Psoas muscle (tissue), 7 donors: ENCODE measurements at regions not wholly inside any gene's neighbourhood (a gene's known extent, or its start where the extent isn't known, plus 50 kb on each side); places are given as distances from the start of the nearest gene placed in this dataset.

Experiments used
- ATAC-seq, 4 donors: fragments of 200-7000 bp; cut with Tn5 transposase; one replicate each; pipeline ENCODE4 v1.9.1; 2020; ENCODE audit warnings: moderate library complexity in 3 of 4, mild to moderate bottlenecking in 2 of 4
- DNase-seq, 2 donors: peaks; one replicate each; pipeline ENCODE4 v3.0.0-alpha.2; 2020
- H3K27ac ChIP-seq: fragments of 200-600 bp; one replicate; pipeline ENCODE4 v1.8.0; 2022
- H3K27me3 ChIP-seq, 3 donors: fragments of 200-600 bp in 1 of 3; one replicate each; pipeline versions ENCODE4 v1.6.1 to v1.8.0; 2013 to 2022; ENCODE audit warnings: low read length in 2 of 3, mild to moderate bottlenecking in 2 of 3, moderate library complexity in 1 of 3; ENCODE audit not compliant: insufficient read depth in 3 of 3
- H3K36me3 ChIP-seq, 2 donors: fragments of 200-600 bp in 1 of 2; one replicate each; pipeline versions ENCODE4 v1.6.1 to v1.8.0; 2013 to 2022; ENCODE audit warnings: low read depth in 1 of 2, mild to moderate bottlenecking in 1 of 2, moderate library complexity in 1 of 2; ENCODE audit not compliant: insufficient read depth in 1 of 2
- H3K4me1 ChIP-seq: fragments of 200-600 bp; one replicate; pipeline ENCODE4 v1.8.0; 2022
- H3K4me3 ChIP-seq: fragments of 200-600 bp; one replicate; pipeline ENCODE4 v1.8.0; 2022; ENCODE audit warnings: mild to moderate bottlenecking
- H3K9me3 ChIP-seq: fragments of 200-600 bp; one replicate; pipeline ENCODE4 v1.8.0; 2022
- WGBS, 3 donors: extraction: QIAGEN DNeasy Blood & Tissue Kit; methylation state at CpG; one replicate each; pipeline versions ENCODE4 v1.1.6 to v1.1.7; 2013; 5-methylcytosine and 5-hydroxymethylcytosine counted together
- intact Hi-C, 2 donors: fragments of 100-400 bp; cut with DNase I; formaldehyde crosslinking; loops; one replicate each; pipeline versions ENCODE4 v1.11.0 to v1.14.2; 2022
- TF ChIP-seq, protein P1 (sequence below): fragments of 200-600 bp; IDR thresholded peaks from one replicate; pipeline ENCODE4 v1.8.0; 2022; ENCODE audit warnings: antibody characterized with exemption
- donor health status: healthy with polysubstance abuse.
- donor health status: DM: no; HTN: no; CAD: no; lungs with moderate emphysema.
- donor health status: Bipolar disorder and iron deficiency.
- donor health status: healthy.
- donor health status: DM: yes; HTN: yes; CAD: no.
- donor health status: DM: no; HTN: no; CAD: no.
- donor health status: DM: yes; HTN: yes; CAD: no.

GRCh38 chr21:40938611-40939010 is 91.7 kb upstream of the DSCAM start:
- intact Hi-C loops, result no loop called here
- 31 to 37% (median 32%) methylated on average over 4 of the region's 4 CpGs for WGBS, 3 donors
- TF ChIP-seq, protein P1, sequence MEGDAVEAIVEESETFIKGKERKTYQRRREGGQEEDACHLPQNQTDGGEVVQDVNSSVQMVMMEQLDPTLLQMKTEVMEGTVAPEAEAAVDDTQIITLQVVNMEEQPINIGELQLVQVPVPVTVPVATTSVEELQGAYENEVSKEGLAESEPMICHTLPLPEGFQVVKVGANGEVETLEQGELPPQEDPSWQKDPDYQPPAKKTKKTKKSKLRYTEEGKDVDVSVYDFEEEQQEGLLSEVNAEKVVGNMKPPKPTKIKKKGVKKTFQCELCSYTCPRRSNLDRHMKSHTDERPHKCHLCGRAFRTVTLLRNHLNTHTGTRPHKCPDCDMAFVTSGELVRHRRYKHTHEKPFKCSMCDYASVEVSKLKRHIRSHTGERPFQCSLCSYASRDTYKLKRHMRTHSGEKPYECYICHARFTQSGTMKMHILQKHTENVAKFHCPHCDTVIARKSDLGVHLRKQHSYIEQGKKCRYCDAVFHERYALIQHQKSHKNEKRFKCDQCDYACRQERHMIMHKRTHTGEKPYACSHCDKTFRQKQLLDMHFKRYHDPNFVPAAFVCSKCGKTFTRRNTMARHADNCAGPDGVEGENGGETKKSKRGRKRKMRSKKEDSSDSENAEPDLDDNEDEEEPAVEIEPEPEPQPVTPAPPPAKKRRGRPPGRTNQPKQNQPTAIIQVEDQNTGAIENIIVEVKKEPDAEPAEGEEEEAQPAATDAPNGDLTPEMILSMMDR, result no peak
- no peak overlapping the region for H3K4me3 ChIP-seq
- no peaks in the 10 kb centered on the region for H3K27me3 ChIP-seq
- H3K9me3 ChIP-seq, result no peaks in the 10 kb centered on the region
- no peak overlapping the region for H3K27ac ChIP-seq
- DNase-seq (no peak), ATAC-seq (no peak)
- H3K4me1 ChIP-seq, result no peaks in the 10 kb centered on the region
- H3K36me3 ChIP-seq, result no peaks in the 10 kb centered on the region

DNA sequence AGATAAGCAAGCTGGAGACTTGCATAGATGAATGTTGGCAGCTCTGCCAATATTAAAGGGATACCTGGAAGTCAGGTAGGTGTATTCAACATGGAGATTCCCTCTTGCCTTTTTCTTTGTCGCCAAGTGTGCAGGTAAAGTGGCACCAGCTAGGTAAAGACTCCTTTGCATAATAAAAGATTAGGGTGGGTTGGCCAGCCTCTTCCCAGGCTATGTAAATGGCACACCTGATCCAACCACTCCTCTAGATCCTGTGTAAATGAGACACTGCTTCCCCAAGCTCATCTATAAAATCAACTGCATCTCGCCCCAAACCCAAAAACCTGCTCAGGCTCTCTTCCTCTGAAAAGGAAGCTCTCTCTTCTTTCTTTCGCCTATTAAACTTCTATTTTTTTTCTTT is 100.8 kb upstream of the DSCAM start:
- H3K36me3 ChIP-seq, result no peaks in the 10 kb centered on the region
- H3K27me3 ChIP-seq, result no peaks in the 10 kb centered on the region
- TF ChIP-seq, protein P1, result no peak
- no peak for DNase-seq
- no peaks in the 10 kb centered on the region for H3K9me3 ChIP-seq
- no peak overlapping the region for H3K4me3 ChIP-seq
- no peak for ATAC-seq
- 72 to 82% (median 75%) methylated on average over 3 of the region's 3 CpGs for WGBS, 3 donors
- no peak overlapping the region for H3K27ac ChIP-seq
- intact Hi-C loops, result no loop called here
- H3K4me1 ChIP-seq, result no peaks in the 10 kb centered on the region

DNA sequence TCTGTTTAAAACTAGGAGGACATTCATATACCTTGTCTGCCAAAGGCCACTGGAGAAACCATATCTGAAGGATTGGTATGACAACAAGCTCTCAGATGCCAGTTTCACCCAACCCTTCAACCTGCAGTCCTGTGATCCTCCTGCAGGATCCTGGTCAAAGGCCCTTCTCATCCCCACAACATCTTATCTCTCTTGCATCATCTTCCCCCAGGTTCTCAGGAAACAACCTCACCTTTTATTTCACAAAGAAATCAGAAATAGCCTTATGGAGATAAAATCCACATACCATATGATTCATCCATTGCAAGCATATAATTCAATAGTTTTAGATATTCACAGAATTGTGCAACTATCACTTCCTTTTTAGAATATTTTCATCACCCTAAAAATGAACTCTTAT is 104.0 kb upstream of the DSCAM start:
- intact Hi-C loops, result no loop called here
- no peak for ATAC-seq
- H3K4me1 ChIP-seq, result no peaks in the 10 kb centered on the region
- H3K4me3 ChIP-seq, result no peak overlapping the region
- H3K36me3 ChIP-seq, result no peaks in the 10 kb centered on the region
- H3K27ac ChIP-seq, result no peak overlapping the region
- DNase-seq, result no peak
- TF ChIP-seq, protein P1, result no peak
- H3K9me3 ChIP-seq, result no peaks in the 10 kb centered on the region
- no peaks in the 10 kb centered on the region for H3K27me3 ChIP-seq

DNA sequence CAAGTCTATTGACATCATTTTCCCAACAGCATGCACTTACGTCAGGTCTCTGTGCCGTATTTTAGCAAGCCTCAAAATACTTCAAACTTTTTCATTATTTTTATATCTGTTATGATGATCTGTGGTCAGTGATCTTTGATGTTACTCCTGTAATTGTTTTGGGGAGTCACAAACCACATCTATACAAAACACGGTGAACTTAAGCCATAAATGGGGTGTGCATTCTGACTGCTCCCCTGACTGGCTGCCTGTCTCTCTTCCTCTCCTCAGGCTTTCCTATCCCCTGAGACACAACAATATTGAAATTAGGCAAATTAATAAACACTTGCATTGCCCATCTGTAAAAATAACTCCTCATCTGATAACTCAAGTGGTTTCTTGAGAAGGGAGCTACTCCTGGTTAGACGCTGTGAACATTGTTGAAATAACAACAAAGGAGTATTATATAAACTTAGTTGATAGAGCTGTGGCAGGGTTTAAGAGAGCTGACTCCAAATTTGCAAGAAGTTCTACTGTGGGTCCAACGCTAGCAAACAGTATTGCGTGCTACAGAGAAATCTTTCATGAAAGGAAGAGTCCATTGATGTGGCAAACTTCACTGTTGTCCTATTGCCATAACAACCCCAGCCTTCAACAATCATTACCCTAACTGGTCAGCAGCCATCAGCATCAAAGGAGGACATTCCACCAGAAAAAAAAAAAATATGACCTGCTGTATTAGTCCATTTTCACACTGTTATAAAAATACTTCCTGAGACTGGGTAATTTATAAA is 105.8 kb upstream of the DSCAM start:
- 85 to 90% (median 86%) methylated on average over 6 of the region's 6 CpGs for WGBS, 3 donors
- H3K4me1 ChIP-seq, result no peaks in the 10 kb centered on the region
- no peak for ATAC-seq
- no peaks in the 10 kb centered on the region for H3K9me3 ChIP-seq
- no peak overlapping the region for H3K4me3 ChIP-seq
- no peaks in the 10 kb centered on the region for H3K36me3 ChIP-seq
- intact Hi-C loops, result no loop called here
- H3K27ac ChIP-seq, result no peak overlapping the region
- TF ChIP-seq, protein P1, result no peak
- H3K27me3 ChIP-seq, result no peaks in the 10 kb centered on the region
- DNase-seq, result no peak

GRCh38 chr21:40964691-40965090 is 117.7 kb upstream of the DSCAM start:
- 56 to 62% (median 58%) methylated on average over 2 of the region's 2 CpGs for WGBS, 3 donors
- Histone ChIP-seq H3K9me3 (no peaks in the 10 kb centered on the region), H3K27ac (no peak overlapping the region), H3K36me3 (no peaks in the 10 kb centered on the region), H3K27me3 (peaks cover 0 to 3% (median 0%) of the 10 kb centered on the region in 3 donors), H3K4me1 (no peaks in the 10 kb centered on the region), H3K4me3 (no peak overlapping the region)
- no peak for ATAC-seq
- DNase-seq, result no peak
- TF ChIP-seq, protein P1, result no peak
- intact Hi-C loops, result no loop called here
